HG03354 (cell line): ENCODE measurements at regions not wholly inside any gene's neighbourhood (a gene's known extent, or its start where the extent isn't known, plus 50 kb on each side); places are given as distances from the start of the nearest gene placed in this dataset.

Source experiments
- ATAC-seq: cut with Tn5 transposase; IDR thresholded peaks from one replicate; pipeline ENCODE4 v1.9.1; 2021; ENCODE audit warnings: mild to moderate bottlenecking; ENCODE audit not compliant: unreplicated experiment, poor library complexity, severe bottlenecking

- ATAC-seq, result no peak
These were observed 282.0 kb downstream of the SEC14L1 start for GRCh38 chr17:77422748-77423113.

GRCh38 chr17:77423589-77424451, 283.1 kb downstream of the SEC14L1 start:
- no peak for ATAC-seq

GRCh38 chr17:77424585-77425344, 284.0 kb downstream of the SEC14L1 start:
- ATAC-seq, result no peak

GRCh38 chr17:77425348-77425747, 284.6 kb downstream of the SEC14L1 start:
- no peak for ATAC-seq

- no peak for ATAC-seq
These were observed 285.2 kb downstream of the SEC14L1 start for GRCh38 chr17:77425791-77426641.

GRCh38 chr17:77426676-77427386, 286.1 kb downstream of the SEC14L1 start:
- ATAC-seq, result no peak

- ATAC-seq, result no peak
These were observed 286.7 kb downstream of the SEC14L1 start for GRCh38 chr17:77427391-77427991.

GRCh38 chr17:77428020-77428748, 287.4 kb downstream of the SEC14L1 start:
- ATAC-seq, result no peak

GRCh38 chr17:77428749-77429368, 288.1 kb downstream of the SEC14L1 start:
- ATAC-seq, result no peak

- no peak for ATAC-seq
These were observed 288.7 kb downstream of the SEC14L1 start for GRCh38 chr17:77429369-77429968.

- no peak for ATAC-seq
These were observed 289.4 kb downstream of the SEC14L1 start for GRCh38 chr17:77429969-77430752.

- no peak for ATAC-seq
These were observed 291.4 kb downstream of the SEC14L1 start for GRCh38 chr17:77432034-77432661.

GRCh38 chr17:77432742-77433141, 292.0 kb downstream of the SEC14L1 start:
- ATAC-seq, result no peak

- ATAC-seq, result no peak
These were observed 292.8 kb downstream of the SEC14L1 start for GRCh38 chr17:77433385-77434135.

- ATAC-seq, result no peak
These were observed 293.7 kb downstream of the SEC14L1 start for GRCh38 chr17:77434136-77435114.
